Stimulated activated CD8-positive, alpha-beta memory T cell treated with anti-CD3 and anti-CD28 coated beads, Interleukin-15, amount 100 ng/mL, for 48 hours (primary cell): ENCODE measurements at regions not wholly inside any gene's neighbourhood (a gene's known extent, or its start where the extent isn't known, plus 50 kb on each side); places are given as distances from the start of the nearest gene placed in this dataset.

Source experiments
- DNase-seq, 2 donors: peaks; one replicate each; pipeline ENCODE4 v3.0.0-alpha.2; 2020; ENCODE audit warnings: low read depth in 2 of 2

- no peak for DNase-seq
These were observed 93.4 kb downstream of the TENT4A start for GRCh38 chr5:6806668-6807067.

- no peak for DNase-seq
These were observed 95.2 kb downstream of the TENT4A start for GRCh38 chr5:6808462-6808861.

GRCh38 chr5:6810641-6811405, 97.6 kb downstream of the TENT4A start:
- no peak for DNase-seq

GRCh38 chr5:6812091-6812490, 98.9 kb downstream of the TENT4A start:
- DNase-seq, result no peak

- no peak for DNase-seq
These were observed 99.8 kb downstream of the TENT4A start for GRCh38 chr5:6812800-6813731.

- DNase-seq, result no peak
These were observed 101.6 kb downstream of the TENT4A start for GRCh38 chr5:6814816-6815215.

- no peak for DNase-seq
These were observed 105.6 kb downstream of the TENT4A start for GRCh38 chr5:6818594-6819511.

GRCh38 chr5:6819521-6819920, 106.3 kb downstream of the TENT4A start:
- DNase-seq, result no peak

GRCh38 chr5:6820851-6821479, 107.7 kb downstream of the TENT4A start:
- DNase-seq, result peak in 1 of 2 donors; percentile 12

GRCh38 chr5:6822068-6822467, 108.8 kb downstream of the TENT4A start:
- no peak for DNase-seq

GRCh38 chr5:6822556-6823343, 109.5 kb downstream of the TENT4A start:
- DNase-seq, result no peak

GRCh38 chr5:6823996-6824395, 110.8 kb downstream of the TENT4A start:
- DNase-seq, result no peak

- no peak for DNase-seq
These were observed 112.5 kb downstream of the TENT4A start for GRCh38 chr5:6825678-6826244.

- DNase-seq, result no peak
These were observed 113.5 kb downstream of the TENT4A start for GRCh38 chr5:6826756-6827155.

GRCh38 chr5:6827526-6828219, 114.4 kb downstream of the TENT4A start:
- peak in 1 of 2 donors; percentile 13 for DNase-seq

GRCh38 chr5:6829150-6829784, 116.0 kb downstream of the TENT4A start:
- DNase-seq, result peak in 1 of 2 donors; percentile 38

- no peak for DNase-seq
These were observed 117.5 kb downstream of the TENT4A start for GRCh38 chr5:6830643-6831239.
